IPS DF 4.7 (cell line): ENCODE measurements at regions not wholly inside any gene's neighbourhood (a gene's known extent, or its start where the extent isn't known, plus 50 kb on each side); places are given as distances from the start of the nearest gene placed in this dataset.

Source experiments
- DNase-seq: peaks from one replicate; pipeline ENCODE4 v3.0.0-alpha.2; 2013; ENCODE audit warnings: low spot score; ENCODE audit errors: extremely low read depth

- DNase-seq: no peak
Observed at GRCh38 chr4:152161676-152162330, 374.1 kb downstream of the FBXW7 start.

DNA sequence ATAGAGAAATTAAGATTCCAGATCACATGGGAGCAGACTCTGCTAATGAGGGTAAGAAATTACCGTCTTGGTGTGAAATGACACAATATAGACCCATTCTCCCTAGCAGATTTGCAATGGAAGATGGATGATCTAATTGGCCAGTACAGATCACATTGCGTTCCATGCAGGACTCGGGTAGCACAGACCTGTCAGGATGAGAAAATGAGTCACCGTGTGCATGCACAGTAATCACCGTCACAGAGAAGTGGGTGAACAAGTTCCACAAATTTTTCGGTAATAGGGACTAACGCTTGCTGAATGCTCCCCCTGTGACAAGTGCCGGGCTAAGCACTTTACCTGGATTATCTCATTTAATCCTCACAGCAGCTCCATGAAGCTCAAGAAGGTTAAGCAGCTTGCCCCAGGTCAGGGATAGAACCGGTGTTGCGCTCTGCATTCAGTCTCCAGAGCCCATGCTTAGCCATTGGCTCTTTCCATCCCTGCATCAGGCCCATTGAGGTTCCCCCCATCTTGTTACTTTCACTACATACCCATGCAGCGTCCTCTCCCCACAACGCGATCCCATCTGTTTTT is 375.6 kb downstream of the FBXW7 start:
- no peak for DNase-seq

GRCh38 chr4:152159773-152160172 is 376.1 kb downstream of the FBXW7 start:
- no peak for DNase-seq

GRCh38 chr4:152158225-152158624 is 377.7 kb downstream of the FBXW7 start:
- DNase-seq: no peak

GRCh38 chr4:152157629-152158028 is 378.3 kb downstream of the FBXW7 start:
- DNase-seq: no peak

DNA sequence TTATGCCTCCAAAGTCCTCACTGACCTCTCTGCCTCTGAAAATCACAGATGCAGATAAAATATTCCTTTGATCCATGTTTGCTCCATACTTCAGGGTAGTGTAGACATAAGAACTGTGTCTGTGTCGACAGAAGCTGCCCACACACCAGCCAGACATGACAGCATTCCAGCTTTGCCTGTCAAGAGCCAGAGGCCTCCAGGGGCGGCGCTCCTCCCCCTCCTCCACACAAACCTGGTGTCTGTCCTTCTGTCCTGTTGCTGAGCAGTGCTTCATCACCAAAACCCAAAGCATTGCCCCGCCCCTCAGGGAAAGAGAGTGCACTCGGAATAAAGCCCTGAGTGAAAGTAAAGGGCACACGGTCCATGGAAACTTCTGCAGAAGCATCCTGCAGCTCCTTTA is 379.4 kb downstream of the FBXW7 start:
- no peak for DNase-seq

GRCh38 chr4:152155070-152155469 is 380.8 kb downstream of the FBXW7 start:
- DNase-seq: no peak

- DNase-seq: no peak
Observed at GRCh38 chr4:152154433-152154832, 381.5 kb downstream of the FBXW7 start.

DNA sequence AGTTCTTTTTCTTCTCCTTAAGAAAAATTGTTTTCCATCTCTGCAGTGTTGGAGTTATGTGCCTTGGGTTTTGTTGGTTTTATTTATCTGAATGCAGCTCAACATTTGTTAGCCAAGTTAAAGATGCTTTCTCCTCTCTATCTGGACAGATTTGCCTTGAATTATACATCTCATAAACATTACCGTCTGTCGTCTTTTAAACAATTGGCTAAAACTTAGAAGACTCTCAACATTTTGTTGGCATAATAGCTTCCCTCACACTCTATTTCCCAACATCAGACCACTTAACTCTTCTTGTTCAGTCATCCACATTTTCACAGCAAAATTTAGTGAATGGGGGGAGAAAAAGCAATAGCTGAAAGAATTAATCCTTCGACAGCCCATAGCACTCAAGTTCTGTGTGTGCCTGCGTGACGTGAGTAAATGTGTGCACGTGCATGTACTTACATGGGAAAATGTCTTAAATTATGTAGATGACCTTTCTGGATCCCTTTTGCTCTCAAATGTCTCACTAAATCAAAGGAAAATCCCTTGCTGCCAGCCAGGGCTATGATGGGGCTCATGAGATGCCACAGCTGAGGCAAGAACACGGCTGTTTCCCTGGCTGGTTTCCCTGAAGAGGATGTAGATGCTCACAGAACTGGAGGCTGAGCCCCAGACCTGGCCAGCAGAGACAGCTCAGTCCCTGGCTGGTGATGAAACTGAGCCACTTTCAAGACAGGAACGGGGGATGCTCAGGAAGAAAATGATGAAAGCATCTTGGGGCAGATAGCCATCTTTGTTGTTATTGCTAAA is 382.2 kb downstream of the FBXW7 start:
- DNase-seq: no peak

- no peak for DNase-seq
Observed at GRCh38 chr4:152150214-152150613, 385.7 kb downstream of the FBXW7 start.

GRCh38 chr4:152149745-152150144 is 386.1 kb downstream of the FBXW7 start:
- DNase-seq: no peak

DNA sequence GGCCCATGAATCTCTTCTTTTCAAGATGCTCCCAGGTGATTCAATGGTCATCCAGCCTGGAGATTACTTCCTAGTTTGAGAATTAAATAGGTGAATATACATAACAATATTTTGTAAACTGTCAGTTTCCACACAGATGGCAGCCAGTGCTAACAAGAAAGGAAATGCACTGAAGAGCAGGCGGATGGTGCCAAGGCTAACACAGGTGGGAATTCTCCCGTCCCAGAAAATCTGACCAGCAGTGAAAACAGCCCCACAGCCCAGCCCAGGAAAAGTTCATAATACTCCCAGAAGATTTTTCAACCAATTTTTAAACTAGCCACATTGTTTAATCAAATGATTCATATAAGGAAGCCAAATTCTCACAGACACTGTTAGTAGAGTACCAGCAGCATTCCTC is 387.2 kb upstream of the GATB start:
- DNase-seq: no peak

DNA sequence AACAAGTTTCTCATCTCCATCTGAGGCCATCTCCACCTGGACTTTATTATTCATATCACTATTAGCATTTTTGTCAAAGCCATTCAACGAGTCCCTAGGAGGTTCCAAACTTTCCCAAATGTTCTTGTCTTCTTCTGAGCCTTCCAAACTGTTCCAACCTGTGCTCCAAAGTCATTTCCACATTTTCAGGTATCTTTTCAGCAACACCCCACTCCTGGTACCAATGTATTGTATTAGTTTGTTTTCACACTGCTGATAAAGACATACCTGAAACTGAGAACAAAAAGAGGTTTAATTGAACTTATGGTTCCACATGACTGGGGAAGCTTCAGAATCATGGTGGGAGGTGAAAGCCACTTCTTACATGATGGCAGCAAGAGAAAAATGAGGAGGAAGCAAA is 385.4 kb upstream of the GATB start:
- no peak for DNase-seq

DNA sequence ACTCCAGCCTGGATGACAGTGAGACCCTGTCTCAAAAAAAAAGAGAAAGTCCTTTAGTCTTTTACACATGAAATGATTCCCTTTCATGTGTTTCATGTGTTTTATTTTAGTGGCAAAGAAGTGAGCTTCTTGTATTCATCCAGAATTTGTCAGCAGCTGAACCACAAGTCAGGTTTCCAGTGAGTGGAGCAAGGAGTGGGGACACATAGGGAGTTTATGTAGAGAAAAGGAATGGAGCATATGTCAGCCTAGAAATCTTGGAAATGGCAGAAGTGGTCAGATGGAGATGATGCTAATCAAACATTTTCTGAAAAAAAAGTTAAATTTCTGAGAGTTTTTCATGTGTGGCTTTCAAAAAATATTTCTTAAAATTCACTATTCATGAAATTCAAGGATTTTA is 383.0 kb upstream of the GATB start:
- no peak for DNase-seq

GRCh38 chr4:152138451-152138850 is 377.6 kb upstream of the GATB start:
- DNase-seq: no peak

GRCh38 chr4:152132776-152133175 is 372.0 kb upstream of the GATB start:
- no peak for DNase-seq

- no peak for DNase-seq
Observed at GRCh38 chr4:152128356-152128755, 367.5 kb upstream of the GATB start.

GRCh38 chr4:152126238-152126637 is 365.4 kb upstream of the GATB start:
- DNase-seq: no peak

DNA sequence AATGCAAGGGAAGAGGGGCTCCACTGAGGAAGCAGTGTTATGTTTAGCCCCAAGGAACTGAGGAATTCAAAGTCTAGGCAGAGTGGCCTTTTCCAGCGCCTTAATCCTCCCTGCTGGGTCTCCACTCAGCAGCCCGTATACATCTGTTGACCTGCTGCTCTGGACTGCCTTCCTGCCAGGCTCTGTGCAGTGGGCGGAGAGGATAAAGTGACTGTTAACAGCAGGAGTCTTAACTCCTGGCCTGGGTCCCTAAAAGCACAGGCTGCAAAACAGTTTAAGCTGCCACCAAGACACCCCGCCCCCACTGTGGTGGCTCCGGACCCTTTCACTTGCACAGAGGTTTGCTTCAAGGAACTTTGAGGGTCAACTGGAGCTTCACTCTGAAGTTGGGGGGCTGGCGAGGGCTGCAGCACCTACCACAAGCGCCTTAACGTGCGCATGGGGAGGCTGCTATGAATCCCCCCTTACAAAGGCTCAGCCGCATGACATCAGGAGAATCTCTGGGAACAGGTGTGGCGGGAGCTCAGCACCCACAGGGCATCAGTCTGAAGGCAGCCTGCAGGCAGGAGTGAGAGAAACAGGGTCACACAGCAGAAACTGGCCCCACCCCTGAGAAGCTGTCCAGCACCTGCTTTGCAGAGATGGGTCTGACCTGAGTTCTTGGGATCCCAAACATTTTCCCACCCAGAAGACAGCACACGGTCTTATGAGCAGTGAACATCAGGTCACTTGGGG is 358.2 kb upstream of the GATB start:
- DNase-seq: no peak

GRCh38 chr4:152117933-152118507 is 357.2 kb upstream of the GATB start:
- DNase-seq: no peak

DNA sequence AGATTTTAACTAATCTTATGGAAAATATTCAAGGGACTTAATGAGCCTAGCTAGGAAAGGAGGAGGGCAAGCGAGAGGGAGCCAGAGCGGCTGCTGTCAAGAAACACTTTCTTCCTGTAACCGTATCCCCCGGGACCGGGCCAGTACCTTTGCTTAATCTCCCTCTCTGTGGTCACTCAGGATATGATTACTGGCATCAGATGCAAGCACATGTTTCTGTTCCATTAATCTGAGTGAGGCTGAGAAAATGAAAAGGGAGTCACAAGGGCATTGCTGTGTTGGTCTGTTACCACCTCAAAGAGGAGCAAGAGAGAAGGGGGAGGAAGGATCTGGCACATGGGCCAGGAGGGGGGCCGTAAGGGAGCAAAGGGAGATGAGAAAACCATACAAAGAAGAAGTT is 356.7 kb upstream of the GATB start:
- no peak for DNase-seq

- DNase-seq: no peak
Observed at GRCh38 chr4:152117054-152117453, 356.2 kb upstream of the GATB start.
